HL-60/S4 treated with retinoic acid at 250 ng/mL for 4 days and 3 days (cell line): ENCODE measurements at regions not wholly inside any gene's neighbourhood (a gene's known extent, or its start where the extent isn't known, plus 50 kb on each side); places are given as distances from the start of the nearest gene placed in this dataset.

Experiments used
- in situ Hi-C: fragments of 300-500 bp; cut with MboI; formaldehyde crosslinking; loops from 2 replicates; pipeline ENCODE4 v1.7.0; 2022; ENCODE audit warnings: low sequenced_read_pairs

DNA sequence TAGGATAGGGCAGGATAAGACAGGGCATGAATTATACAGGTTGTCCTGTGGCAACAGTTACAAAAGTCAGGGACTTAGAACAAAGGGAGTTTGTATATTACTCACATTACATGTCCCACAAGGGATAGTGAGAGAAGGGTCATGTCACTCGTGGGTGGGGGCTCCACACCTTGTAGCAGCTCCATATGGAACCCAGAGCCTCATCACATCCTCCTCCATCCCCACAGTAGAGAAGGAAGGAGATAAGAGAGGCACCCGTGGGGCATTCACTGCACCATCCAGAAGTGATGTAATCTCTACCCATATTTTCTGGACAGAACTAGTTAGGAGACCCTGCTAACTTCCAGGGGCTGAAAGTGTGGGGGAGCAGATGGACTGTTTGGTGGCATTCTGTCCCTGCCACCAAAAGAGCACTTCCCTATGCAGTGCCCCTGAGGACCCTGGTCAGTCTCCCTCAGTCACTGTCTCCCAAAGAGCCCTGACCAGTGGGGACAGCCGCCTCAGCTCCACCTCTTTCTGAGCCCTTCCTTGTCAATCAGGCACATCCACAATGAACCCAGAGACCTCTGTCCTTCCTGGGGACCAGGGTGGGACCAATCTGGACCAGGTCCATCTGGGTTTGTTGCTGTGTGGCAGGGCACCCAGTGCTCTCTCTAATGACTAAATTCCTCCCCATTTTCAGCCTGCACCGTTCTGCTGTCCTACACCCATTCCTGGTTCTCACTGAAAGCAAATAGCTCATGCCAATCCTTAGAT, 154.8 kb upstream of the ETV3 start:
- in situ Hi-C loops = no loop called here

DNA sequence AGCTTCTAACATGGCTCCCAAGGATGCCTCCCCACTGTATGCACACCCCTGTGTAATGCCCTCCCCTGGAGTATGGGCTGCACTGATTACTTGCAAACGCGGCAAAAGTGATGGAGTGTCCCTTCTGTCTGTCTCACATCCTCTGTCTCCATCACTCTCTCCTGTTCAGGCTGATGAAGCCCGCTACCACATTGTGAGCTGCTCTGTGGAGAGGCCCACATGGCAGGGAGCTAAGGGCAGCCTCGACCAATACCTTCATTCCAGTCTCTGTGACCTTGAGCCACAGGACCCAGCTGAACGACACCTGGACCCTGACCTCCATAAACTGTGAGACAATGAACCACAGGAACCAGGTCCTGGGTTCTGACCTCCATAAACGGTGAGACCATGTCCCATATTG, 154.1 kb upstream of the ETV3 start:
- in situ Hi-C loops = no loop called here

DNA sequence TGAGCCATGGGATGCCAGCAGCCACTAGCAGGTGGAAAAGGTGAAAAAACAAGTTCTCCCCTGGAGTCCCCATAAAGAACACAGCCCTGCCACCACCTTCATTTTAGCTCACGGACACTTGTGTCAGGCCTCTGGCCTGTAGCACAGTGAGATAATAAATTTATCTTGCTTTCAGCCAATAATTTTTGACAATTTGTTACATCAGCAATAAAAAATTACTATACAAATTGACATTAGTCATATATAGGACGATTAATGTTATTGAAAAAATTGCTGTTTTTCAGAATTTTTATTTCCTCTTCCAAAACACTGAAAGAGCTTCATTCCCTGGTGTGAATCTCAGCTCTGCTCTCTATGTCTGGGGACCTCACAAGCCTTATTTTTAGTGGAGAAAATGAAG, 152.9 kb upstream of the ETV3 start:
- in situ Hi-C loops = no loop called here

DNA sequence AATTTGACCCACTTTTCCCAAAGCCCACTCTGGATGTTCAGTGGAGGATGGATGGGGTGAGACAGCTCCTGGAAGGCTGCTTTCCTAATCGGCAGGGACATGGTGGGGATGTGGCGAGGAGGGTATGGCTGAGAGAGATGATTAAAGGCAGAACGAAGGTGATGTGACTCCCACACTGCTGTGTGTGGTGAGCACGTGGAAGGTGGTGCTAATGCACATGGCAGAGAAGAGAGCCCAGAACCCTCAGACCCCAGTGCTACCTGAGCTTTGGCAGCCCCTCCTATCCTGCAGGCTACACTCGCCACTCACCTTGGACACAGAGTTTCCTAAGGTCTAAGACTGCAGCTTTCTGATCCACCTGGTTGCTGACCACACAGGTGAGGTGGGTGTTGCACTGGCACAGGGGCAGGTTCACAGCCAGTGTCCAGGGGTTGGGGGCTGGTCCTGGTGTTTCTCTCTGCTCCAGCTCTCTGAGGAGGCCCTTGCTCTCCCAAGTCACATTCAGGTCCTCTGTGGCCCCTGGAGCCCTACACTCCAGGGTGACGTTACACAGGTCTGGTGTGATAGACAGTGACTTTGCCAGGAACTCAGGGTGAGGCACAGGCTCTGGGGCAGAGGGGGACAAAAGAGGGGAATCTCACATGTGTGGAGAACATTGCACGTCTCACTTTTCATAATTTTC, 151.4 kb upstream of the ETV3 start:
- in situ Hi-C loops = no loop called here

DNA sequence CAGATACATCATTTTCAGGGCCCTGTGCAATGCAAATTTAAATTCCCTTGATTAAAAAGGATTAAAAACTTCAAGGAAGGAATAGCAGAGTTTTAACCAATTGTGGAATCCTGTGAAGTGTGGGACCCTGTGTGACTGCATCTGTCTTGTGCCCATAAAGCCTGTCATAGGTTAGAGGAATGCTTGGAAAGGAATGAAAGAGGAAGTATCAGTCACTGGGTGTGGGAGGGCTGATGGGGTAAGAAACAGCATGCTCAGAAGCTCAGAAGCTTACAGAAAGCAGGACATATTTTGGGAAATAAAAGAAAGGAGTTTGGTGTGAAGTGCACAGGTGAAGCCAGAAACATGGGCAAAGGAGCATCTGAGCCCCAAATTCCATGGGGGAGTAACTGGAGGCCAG, 150.8 kb upstream of the ETV3 start:
- in situ Hi-C loops = no loop called here

DNA sequence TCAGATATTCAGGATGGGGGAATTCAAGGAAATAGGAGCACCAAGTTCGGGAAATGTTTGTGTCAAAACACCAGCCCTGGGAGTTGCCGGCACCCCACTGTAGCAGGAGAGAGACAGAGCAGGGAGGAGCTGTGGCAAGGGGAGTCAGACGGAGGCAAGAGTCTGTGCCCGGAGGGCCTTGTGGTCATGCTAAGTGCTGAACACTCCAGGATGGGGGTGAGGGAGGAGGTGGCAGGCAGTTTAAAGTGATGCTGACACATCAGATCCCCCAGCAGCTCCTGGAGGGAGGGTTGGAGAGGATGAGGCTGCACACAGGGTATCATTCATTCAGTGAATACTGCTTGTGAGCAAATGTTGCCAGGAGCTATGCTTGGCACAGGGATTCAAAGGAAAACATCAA, 150.3 kb upstream of the ETV3 start:
- in situ Hi-C loops = no loop called here

DNA sequence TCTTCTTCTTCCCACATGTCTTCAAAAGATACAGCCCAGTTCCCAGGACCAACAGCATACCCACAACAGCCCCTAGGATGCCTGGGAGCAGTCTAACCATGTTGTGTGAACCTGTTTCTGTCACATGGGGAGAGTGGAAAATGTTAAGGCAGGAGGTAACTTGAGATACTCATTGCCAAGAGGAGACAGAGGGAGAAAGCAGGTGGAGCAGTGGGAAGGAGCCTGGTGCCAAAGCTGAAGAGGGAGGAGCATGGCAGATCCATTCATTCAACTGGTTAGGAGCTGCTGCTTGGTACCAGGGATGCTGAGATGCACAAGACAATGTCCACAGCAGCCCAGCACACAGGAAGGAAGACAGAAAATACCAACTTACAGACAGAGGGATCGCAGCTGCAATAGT, 149.8 kb upstream of the ETV3 start:
- in situ Hi-C loops = no loop called here

DNA sequence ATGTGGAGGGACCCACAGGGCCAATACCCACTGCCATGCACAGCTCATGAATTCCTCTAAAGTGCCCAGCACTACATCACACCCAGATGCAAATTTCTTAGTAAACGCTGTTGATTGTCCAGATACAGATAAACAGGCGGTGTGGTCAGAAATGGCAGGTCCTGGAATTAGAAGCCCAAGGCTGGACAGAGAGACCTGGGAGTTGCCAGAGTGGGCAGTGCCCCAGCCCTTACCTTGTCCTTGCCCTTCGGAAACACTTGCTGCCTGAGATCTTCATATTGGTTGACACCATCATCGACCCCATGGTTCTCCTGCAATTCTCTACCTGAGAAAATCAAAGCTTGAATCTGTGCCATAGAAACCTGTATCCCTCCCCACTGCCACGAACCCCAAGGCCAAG, 149.3 kb upstream of the ETV3 start:
- in situ Hi-C loops = no loop called here

DNA sequence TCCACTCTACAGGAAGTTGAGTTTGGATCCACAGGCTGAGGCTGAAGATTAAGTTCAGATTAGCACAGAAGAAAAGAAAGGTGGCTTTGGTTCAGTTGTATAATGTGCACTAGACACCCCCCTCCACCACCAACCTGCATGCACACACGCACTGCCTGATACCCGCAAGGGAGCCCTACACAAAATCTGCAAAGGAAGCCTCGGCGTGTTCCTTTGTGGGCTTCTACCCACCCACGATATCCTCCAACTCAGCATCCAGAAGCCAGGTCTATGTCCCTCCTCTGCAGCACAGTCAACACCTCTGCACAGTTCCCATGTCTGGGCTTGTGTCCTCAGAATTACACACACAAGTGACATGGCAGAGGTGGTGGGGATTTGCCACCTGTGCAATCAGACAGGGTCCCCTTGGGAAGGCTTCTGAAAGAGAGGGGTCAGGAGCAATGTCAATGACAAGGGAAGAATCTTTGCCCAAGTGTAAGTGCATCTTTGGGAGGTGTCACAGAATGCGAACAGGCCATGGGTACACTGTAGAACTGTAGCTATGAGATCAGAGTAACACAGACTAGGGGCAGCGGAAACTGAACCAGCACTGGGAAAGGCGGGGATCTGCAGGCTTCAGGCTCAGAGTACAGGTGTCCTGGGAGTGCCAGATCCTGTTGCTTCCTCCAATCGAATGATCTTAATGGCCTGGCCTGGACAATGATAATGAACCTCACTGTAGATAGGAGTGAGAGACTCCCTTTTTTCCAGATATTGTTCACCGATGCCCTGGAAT, 148.6 kb upstream of the ETV3 start:
- in situ Hi-C loops = no loop called here

DNA sequence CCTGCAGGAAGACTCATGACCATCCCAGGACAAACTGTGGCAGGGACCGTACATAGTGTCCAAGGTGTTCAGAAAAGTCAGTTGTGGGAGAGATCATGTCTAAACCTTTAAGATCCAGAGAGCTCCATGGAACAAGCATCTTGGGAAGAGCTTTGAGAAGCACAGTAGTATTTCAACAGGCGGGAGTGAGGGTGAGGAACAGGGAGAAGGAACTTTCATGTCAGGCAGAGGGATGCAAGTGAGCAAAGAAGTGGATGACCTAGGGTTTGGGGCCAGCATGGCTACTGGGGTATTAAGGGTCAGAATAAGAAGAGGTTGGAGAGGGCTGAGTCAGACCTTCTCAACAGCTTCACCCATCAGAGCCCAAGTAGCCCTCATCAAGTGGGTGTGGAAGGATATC, 147.9 kb upstream of the ETV3 start:
- in situ Hi-C loops = no loop called here

DNA sequence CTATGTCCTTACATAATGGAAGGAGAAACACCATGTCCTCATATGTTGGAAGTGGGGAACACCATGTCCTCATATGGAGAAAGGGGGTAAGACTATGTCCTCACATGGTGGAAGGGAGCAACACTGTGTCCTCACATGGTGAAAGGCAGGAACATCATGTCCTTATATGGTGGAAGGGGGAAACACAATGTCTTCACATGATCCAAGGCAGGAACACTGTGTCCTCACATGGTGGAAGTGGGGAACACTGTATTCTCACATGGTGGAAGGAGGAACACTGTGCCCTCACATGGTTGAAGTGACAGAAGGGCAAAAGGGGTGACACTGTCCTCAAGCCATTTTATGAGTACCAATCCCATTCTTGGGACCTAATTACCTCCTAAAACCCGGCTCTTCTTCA, 146.3 kb upstream of the ETV3 start:
- in situ Hi-C loops = no loop called here

DNA sequence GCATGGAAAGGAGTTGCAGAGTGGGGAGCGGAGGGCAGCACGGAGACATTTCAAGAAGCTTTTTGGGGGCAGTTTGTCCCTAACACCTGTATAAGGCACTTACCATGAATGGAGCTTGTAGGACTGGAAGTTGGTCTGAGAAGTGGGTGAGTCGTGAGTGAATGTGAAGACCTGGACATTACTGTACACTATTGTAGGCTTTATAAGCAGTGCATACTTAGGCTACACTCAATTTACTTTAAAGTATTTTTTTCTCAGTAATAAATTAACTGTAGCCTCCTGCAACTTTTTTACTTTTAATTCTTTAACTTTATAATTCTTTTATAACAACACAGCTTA, 141.6 kb upstream of the ETV3 start:
- in situ Hi-C loops = no loop called here

DNA sequence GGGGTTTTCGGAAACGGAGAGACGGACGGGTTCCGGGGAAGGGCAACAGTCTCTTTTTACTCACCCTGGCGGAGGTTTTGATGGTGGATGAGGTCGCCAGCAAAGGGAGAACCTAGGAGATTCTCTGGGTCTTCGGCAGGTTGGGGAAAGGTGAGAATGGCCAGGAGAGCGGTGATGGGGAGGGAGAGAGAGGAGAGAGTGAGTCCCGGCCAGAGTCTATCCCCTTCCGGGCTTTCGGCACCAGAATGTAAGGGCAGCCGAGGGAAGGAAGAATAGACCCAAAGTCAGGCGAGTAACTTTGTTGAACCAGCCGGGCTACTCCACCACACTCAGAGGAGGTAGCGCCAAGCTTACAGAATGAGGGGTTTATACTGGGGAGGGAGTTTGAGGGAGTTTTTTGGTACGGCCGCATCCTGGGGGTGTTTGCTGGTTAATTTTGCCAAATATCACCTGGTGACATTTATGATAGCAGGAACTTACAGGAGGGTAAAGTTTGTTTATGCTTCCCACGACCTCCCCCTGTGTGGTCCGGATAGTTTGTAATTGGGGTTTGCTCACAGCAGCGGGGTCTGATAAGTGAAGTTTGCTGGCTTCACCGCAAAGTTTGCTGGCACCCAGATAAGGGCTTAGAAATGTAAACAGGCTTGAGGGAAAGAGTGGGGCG, 141.1 kb upstream of the ETV3 start:
- in situ Hi-C loops = no loop called here

DNA sequence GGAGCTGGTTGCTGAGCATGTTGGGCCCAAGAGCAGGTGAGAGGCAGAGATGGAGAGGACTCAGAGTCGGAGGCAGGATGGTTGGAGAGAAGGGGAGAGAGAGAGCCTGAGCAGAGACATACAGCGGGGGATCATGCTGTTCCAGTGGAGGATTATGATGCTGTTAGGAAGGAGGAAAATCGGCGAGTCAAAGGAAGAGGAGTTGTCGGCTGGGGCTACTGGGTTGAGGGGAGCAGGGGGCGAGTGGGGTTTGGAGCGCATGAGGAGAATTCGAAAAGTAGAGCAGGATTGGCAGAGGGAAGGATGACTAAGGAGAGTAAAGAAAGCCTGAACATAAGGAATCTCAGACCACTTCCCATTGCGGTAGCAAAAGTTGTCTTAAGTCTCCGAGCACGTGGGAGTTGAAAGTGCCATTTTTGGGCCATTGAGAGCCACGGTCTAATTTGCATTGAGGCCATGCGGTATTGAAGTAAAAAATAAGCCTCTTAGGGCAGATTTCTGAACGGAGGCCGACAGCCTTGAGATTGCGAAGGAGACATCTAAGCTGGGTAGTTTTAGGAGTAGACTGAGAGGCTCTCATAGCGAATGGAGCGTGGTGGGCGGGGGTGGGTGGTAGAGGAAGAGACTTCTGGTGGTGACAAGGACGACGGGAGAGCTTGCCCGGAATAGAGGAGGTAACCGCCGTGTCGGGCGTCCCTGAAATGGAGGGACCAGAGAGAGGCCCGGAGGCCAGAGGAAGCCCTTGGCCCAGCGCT, 140.4 kb upstream of the ETV3 start:
- in situ Hi-C loops = no loop called here

DNA sequence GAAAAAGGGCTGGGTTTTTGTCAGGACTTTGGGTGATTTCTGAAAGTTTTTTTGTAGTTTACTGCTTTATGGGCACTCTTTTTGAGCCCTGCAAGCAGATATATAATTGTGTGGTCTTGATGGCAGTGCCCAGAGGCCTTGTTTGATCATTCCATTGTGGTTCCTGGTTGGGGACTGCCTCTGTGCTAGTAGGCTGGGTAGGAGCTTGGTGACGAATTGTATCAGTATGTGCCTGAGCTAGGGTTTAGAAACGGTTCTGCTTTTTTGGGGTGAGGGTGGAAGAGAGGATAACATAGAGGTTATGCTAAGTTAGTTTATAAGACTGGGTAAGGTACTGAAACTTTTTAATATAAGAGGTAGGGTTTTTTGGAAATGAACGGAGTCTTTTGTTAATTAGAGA, 139.7 kb upstream of the ETV3 start:
- in situ Hi-C loops = no loop called here

DNA sequence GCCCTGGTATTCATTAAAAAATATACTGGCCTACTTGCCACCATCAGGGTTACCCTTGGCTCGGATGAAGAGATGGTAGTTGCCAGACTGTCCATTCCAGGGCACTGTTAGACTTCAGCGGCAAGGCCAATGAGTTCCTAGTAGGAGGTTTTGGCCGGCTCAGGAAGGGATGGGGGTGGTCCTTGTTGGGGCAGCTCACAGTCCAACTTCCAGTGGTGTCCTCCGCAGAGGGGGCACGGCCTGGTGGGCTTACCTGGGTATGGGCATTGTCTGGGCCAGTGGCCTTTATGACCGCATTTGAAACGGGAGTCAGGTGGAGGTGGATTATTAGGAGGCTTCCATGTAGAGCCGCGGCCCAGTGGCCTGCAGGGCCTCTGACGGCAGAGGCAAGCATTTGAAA, 139.1 kb upstream of the ETV3 start:
- in situ Hi-C loops = no loop called here

DNA sequence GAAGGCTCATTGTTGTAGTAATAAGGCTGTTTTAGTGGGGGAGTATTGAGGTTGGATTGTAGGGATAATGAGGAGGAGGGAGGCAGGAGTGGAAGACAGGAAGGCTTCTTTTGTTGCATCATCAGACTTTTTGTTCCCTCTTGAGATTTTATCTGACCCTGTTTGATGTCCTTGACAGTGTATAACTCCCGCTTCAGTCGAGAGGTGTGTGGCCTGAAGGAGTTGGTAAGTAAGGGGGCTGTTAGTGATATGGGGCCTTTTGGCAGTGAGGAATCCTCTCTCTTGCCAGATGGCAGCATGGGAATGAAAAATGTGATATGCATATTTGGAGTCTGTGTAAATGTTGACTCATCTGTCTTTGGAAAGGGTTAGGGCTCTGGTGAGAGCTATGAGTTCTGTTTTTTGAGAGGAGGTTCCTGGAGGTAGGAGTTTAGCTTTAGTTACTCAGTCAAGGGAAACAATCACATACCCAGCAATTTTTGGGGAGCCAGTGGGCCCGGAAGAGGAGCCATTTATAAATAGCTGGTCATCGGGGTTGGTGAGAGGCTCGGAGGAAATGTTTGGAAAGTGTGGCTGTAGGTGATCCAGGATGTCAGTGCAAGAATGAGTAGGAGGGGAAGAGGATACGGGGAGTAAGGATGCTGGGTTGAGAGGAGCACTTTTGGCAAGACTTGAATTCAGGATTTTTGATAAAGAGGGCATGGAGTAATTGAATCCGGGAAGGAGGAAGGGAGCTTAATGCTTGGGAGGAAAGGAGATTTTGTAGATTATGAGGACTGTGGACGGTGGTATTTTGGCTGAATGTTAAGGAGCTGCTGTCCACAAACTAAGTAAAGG, 136.7 kb upstream of the ETV3 start:
- in situ Hi-C loops = no loop called here

DNA sequence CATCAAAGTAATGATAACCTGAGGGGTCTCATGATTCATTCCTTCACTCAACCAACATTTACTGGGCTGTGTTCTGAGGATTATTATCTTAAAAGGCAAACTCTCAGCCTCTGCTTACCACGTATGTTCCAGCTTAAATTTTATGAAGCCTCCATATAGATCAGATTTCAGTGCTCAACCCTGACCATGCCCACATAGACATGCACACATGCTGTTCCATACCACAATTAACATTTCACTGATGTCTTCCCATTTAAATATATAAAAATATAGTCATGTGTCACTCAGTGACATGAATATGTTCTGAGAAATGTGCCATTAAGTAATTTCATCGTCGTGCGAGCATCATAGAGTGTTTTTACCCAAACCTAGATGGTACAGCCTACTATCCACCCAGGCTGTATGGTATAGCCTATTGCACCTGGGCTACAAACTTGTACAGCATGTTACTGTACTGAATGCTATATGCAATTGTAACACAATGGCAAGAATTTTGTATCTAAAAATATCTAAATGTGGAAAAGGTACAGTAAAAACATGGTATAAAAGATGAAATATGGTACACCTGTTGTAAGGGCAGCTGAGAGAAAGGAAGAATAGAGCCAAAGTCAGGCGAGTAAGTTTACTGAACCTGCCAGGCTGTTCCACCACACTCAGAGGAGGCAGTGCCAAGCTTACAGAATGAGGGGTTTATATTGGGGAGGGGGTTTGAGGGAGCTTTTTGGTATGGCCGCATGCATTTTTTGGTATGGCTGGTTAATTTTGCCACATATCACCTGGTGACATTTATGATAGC, 134.7 kb upstream of the ETV3 start:
- in situ Hi-C loops = no loop called here

DNA sequence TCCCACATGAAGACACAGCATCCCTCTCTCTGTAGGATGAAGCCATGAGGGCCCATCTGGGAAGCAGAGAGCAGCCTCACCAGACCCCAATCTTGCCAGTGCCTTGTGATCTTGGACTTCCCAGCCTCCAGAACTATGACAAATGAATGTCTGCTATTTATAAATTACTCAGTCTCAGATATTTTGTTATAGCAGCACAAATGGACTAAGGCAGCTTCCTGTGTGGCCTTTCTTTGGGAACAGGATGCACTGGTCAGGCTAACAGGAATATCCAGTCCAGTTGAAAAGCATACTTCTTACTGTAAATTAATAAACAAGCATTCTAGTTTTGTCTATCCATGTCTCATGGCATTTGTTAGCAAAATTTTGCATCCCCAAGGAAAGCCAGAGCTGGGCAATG, 134.1 kb upstream of the ETV3 start:
- in situ Hi-C loops = no loop called here
